ENCODE measurements at regions not wholly inside any gene's neighbourhood (a gene's known extent, or its start where the extent isn't known, plus 50 kb on each side); places are given as distances from the start of the nearest gene placed in this dataset.

- TF ChIP-seq CTCF (conservative IDR thresholded peaks at IDR 0.05) (no peak), EZH2 (IDR thresholded peaks at IDR 0.05; ENCODE audit: low read depth) (no peak)
These were observed 122.8 kb upstream of the RMDN2 start for GRCh38 chr2:37802211-37802752.
